GM21528 (cell line): ENCODE measurements at regions not wholly inside any gene's neighbourhood (a gene's known extent, or its start where the extent isn't known, plus 50 kb on each side); places are given as distances from the start of the nearest gene placed in this dataset.
"Not testable (repeated sequence)": the region's sequence is repeated elsewhere in the genome, so short reads cannot be mapped to it uniquely, and the experiment has no call there.

ENCODE experiments used
- ATAC-seq: cut with Tn5 transposase; IDR thresholded peaks from one replicate; pipeline ENCODE4 v1.9.1; 2021; ENCODE audit warnings: mild to moderate bottlenecking, moderate library complexity; ENCODE audit not compliant: unreplicated experiment, low FRiP score

DNA sequence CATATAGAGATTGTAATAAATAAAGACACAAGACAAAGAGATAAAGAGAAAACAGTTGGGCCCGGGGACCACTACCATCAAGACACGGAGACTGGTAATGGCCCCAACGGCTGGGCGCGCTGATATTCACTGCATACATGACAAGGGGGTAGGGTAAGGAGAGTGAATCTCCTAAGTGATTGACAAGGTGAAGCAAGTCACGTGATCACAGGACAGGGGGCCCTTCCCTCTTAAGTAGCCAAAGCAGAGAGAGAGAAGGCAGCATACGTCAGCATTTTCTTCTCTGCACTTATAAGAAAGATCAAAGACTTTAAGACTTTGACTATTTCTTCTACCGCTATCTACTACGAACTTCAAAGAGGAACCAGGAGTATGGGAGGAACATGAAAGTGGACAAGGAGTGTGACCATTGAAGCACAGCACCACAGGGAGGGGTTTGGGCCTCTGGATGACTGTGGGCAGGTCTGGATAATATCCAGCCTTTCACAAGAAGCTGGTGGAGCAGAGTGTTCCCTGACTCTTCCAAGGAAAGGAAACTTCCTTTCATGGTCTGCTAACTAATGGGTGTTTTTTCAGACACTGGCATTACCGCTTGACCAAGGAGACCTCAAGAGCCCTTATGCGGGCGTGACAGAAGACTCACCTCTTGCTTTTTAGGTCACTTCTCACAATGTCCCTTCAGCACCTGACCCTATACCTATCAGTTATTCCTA is 75.6 kb downstream of the MRPL39 start:
- ATAC-seq = not testable (repeated sequence)

DNA sequence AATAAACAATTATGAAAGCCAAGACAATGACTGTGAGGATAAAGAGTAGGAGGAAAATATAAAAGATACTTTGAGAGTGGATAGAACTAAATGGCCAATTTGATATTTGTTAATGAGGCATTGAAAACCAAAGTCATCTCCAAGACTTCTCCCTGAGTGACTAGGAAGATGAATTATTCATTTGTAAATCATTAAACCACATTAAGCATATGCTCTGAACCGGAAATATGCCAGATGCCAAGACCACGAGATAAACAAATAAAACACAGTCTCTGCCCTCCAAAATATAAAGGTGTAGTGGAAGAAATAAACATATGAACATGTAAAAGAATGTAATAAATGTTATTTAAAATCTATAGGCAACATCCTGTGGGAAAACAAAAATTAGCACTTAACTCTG is 78.8 kb downstream of the MRPL39 start:
- ATAC-seq = no peak

DNA sequence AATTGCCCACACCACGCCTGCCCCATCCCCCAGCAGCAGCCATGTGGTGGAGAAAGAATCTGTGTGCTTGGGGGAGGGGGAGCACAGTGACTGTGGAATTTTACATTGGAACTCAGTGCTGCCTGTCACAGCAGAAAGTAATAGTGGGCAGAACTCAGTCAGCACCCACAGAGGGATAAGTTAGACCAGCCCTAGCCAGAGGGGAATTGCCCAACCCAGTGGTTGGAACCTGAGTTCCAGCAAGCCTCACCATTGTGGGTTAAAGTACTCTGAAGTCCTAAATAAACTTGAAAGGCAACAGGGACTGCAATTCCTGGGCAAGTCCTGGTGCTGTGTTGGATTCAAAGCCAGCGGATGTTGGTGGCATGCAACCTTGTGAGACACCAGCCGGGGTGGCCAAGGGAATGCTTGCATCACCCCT is 88.8 kb downstream of the MRPL39 start:
- ATAC-seq = no peak

DNA sequence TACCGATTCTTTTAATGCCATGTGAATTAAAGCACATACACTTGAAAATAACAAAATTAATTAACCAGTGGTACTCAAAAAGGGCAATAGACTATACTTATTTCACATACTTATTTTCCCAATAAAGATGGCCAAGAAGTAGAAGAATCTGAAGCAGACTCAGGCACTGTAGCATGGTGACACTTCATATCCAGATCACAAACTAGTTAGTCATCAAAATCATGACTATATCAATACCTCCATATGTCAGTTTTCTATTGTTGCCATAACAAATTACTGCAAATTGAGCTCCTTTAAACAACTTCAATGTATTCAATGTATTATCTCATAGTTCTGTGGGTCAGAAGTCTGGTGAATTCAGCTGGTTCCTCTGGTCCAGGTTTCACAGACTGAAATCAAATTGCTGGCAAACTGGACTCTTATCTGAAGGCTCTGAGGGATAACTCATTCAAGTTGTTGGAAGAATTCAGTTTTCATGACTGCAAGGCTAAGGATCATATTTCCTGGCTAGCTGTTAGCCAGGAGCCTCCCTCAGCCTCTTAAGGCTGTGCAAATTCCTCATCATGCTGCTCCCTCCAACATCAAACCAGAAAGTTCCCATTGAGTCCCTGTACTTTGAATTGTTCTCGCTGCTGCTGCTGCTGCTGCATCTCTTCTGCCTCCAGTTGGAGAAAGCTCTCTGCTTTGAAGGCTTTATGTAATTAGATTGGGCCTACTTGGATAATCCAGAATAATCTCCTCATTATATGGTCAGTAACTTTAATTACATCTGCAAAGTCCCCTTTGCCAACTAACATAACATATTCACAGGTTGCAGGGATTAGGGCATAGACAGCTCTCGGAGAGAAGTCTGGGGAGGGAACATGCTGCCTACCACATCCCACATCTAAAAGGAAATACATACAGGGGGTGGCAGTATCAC is 91.5 kb downstream of the MRPL39 start:
- ATAC-seq = no peak

DNA sequence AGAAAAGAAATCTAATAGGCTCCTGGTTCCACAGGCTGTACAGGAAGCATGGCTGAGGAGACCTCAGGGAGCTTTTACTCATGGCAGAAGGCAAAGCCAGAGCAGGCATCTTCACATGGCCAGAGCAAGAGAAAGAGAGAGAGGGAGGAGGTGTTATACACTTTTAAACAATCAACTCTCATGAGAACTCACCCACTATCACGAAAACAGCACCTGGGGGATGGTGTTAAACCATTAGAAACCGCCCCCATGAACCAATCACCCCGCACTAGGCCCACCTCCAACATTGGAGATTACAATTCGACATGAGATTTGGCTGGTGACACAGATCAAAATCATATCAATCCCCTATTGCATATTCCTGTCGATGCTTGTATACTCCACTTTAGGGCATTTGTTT is 93.5 kb downstream of the MRPL39 start:
- no peak for ATAC-seq

DNA sequence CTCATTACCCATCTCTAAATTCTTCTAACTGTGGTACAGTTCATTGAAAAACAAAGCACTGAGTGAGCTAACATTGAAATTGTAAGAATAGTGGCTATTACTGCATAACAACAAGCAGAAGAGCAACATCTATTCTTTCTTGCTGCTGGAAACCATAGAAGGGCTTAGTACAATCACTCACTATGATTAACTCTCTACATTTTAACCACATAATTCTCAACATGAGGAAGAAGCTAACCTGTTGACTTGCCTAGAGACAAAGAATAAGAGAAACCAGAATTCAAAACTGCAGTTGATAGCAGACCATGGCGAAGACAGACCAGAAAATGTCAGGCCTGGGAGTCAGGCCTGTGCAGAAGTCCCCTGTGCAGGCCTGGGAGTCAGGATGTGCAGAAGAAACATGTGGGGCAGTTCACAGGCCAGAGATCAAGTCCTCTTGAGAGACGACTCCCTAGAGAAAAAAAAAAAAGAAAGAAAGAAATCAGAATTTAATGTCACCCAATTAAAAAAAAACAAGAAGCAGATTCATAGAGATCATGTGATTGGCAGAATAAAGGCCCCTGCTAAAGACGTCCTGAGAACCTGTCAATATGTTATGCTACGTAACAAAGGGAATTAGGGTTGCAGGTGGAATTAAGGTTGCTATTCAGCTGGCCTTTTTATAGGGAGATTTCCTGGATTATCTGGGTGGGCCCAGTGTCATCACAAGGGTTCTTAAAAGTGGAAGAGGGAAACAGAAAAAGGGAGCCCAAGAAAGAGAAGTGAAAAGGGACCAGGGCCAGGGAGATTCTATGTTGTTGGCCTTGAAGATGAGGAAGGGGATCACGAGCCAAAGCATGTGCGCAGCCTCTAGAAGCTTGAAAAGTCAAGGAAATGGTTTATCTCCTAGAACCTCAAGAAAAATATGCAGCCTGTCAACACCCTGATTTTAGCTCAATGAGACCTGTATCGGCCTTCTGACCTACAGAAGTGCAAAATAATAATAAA is 94.9 kb downstream of the MRPL39 start:
- ATAC-seq = no peak

DNA sequence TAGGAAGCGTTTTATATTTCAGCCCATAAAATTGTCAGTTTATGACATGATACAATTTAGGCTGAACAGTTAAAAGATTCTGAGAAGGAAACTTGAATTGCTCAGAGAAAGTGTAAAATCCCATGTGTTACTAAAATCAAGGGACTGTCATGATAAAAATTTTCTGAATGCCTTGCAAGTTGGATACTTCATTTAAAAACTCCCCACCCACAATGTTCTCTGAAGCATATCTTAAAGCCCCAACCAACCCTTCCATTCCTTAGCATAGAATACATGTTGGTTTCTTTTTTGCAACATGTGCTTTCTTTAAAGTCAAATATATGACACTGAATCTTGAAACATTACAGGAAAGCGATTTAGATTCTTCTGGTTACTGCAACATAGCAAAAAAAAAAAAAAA is 97.4 kb downstream of the MRPL39 start:
- no peak for ATAC-seq

DNA sequence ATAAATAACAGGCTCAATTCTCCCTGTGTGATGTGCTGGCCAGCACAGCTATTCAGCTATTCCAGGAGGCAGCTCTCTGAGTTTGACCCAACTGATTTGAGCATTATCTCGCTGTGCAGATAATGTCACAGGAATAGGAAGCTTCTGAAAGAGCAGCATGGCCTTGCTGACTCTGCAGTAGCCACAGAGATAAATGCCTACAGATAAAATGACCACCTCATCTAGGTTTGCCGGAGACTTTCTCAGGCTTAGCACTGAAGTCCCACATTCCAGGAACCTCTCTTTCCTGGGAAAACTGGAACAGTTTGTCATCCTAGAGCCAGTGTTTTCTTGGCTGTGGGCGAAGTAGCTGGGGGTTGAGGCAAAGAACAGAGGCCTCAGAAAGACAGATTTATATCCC is 98.9 kb downstream of the MRPL39 start:
- ATAC-seq = no peak

DNA sequence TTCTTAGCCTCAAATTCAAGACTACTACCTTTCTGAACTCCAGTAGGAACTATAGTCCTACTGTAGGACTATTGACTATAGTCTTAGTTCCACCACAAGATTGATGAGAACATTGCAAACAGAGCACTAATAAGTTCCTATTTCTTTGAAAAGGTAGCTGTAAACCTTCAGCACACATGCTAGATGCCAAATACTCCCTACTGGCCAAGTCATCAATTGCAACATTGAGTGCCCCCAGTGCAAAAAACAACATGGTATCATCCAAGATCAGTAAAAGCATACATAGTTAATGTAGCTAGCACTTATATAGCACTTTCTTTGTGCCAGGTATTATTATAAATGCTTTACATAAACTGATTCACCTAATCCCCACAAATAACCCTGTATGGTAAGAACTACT is 99.8 kb downstream of the MRPL39 start:
- ATAC-seq = no peak

DNA sequence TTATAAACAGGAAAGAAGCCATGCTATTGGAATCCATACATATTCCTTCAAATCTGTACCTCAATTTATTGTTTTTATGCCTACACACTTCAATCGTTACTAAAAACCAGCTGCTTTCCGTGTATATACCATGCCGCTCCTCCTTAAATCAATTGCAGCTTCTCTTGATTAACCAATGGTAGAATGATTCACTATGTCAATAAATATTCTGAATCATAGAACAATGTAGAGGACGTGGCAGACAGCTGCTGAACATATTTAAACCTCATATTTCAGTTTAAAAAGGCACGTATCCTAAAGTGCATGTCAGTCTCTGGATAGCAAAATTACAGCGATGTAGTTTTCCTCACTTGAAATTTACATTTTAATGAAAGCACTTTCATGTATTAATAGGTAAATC is 100.4 kb downstream of the MRPL39 start:
- ATAC-seq = no peak

DNA sequence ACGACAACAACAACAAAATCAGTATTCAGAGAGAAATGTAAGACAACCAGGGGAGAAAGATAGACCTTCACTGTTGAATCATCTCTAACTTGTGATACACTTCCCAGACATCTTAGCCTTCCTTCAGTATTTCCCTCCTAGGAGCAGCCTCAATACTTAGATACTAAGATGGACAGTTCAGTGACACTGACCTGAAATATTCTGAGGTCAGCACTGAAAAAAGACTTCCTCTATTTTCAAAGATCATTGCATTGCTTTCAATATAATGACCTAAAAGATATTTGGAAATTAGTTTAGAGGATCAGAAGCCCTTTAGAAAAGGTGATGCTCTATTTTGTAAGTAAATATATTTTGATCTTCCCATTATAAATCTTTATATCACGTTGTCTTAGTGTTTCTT is 101.0 kb downstream of the MRPL39 start:
- ATAC-seq = no peak

DNA sequence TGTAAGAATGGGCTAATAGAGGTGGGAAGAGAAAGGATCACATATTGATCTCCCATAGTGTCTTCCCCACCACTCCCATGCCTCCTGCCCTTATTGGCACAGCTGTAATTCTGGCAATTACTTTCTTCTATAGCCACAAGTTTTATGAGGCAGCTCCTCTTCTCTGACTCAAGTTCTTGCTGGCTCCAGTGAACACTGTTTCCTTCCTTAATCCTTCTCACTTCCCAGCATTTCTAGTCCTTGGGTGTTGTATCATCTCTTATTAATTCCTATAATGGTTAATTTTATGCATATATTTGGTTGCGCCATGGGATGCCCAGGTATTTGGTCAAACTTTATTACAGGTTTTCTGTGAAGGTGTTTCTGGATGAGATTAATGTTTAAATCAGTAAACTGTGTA is 103.3 kb downstream of the MRPL39 start:
- ATAC-seq = no peak

DNA sequence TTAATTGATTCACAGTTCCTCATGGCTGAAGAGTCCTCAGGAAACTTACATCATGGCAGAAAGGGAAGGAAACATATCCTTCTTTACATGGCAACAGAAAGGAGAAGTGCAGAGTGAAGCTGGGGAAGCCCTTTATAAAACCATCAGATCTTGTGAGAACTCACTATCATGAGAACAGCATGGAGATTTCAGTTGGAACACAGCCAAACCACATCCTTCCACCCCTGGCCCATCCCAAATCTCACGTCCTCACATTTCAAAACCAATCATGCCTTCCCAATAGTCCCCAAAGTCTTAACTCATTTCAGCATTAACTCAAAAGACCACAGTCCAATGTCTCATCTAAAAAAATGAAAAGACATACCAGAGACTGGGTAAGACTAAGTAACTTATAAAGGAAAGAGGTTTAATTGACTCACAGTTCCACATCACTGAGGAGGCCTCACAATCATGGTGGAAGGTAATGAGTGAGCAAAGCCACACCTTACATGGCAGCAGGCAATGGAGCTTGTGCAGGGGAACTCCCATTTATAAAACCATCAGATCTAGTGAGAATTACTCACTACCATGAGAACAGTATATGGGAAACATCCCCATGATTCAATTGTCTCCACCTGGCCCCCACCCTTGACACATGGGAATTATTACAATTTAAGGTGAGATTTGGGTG is 105.2 kb downstream of the MRPL39 start:
- peak; percentile 51 for ATAC-seq

DNA sequence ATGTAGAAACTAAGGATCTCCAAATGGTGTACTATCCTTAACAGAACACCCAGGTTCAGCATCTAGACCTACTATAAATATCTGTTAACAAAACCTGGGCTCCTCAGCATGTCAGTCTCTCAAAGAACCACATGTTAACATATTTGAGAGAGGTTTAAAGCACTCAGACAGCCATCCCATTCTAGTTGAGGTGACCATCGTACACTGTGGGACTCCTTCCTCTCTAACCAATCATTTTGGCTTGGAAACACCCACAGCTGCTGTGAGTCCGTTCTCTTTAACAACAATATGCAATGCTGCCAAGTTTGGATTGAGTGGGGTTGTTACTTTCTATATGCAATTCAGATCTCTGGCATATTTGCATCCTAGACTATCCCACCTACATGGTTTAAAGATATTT is 105.8 kb downstream of the MRPL39 start:
- peak; percentile 24 for ATAC-seq

DNA sequence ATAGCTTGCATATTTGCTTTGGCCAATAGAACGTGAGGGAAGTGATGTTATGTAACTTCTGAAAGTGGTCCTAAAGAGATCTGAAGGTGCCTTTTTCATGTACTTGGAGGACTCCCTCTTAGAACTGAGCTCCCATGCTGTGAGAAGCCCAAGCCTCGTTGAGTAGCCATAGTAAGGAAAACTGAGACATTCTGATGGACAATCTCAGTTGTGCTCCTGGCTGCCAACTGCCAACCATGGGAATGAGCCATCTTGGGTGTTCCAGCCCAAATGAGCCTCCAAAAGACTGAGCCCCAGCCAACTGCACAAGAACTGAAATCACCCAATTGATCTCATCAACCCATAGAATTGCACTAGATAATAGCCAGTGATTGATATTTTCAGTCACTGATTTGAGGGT is 106.7 kb downstream of the MRPL39 start:
- ATAC-seq = no peak

DNA sequence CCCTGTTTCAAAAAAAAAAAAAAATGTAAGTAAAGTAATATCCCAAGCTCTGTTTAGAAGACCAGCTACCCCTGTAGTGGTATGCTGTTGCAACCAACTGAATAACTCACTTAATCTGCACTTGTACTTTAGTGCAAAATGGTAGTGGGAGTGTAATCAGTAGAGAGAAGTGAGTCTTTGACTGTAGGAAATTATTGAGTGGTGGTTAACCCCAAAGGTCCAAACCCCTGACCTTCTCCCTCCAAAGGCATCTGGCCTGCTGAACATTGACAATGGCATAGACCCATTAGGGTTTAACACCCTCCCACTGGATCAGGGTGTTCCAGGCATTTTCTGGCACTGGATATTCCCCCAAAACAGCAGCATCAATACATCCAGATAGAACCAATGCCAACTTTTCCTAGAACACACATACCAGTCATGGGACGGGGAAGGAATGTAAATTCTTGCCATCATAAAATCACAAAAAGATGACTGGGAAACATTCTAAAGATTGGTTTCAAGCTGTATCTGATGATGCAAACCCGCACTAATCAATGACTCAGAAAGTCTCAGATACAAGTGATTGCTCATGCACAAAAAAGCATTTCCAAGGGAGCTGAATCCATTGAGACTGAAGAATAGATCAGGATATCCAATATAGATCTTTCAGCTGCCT is 110.3 kb downstream of the MRPL39 start:
- no peak for ATAC-seq

DNA sequence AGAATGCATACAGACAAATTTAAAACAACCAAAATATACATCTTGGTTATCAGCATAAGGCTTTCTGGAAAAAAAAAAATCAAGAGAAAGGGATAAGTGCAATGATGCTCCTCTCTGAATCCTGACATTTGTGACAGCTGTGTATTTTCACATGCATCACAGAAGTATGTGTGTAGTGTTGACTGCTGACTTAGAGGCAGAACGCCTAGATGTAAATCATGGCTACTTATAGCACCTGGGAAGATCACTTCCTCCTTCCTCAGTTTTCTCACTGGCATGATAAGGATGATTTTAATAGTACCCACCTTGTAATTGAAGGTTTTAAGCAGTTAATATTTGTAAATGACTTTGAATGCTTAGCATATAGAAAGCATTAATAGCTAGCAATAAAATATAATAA is 112.5 kb downstream of the MRPL39 start:
- no peak for ATAC-seq

DNA sequence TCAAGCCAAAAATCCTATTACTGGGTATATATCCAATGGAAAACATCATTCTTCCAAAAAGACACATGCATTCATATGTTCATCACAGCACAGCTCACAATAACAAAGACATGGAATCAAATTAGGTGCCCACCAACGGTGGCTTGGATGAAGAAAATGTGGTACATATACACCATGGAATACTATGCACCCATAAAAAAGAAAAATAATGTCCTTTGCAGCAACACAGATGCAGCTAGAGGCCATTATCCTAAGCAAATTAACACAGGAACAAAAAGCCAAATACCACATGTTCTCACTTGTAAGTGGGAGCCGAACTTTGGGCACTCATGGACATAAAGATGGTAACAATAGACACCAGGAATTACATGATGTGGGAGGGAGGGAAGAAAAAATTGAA is 113.6 kb downstream of the MRPL39 start:
- ATAC-seq = no peak

DNA sequence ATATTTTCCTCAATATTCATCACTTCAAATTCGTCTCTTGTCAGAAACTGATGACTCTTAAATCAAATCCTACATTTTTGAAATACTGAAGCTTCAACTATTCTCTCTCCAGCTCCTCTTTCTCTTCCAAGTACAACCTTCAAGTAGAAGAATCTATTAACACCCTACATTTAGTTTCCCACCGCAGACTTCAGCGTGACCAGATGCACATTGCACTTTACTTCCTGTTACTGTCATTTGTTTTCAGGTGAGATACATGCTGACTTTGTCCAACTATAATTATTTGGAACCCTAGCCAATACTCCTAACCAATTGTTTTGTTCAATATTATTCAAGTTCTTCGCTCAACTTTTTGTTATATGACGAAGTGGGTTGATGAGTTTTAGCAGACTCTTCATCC is 116.0 kb downstream of the MRPL39 start:
- ATAC-seq = no peak

DNA sequence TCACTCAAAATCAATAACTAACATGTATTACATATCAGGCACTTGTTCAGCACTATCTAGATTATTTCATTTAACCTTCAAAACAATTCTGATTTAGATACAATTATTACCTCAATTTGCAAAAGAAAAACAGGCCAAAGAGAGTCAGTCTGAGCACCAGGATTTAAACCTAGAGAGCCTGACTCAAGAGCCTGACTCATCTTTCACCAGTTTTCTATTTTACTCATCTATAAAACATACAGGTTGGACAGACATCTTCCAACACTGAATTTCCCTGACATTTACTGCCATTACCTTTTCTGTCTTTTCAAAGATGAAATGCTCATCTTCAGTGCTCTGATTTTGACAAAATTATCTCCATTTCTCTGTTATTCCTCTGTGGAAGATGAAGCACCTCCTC is 116.5 kb downstream of the MRPL39 start:
- ATAC-seq = no peak
